ENCODE measurements at regions not wholly inside any gene's neighbourhood (a gene's known extent, or its start where the extent isn't known, plus 50 kb on each side); places are given as distances from the start of the nearest gene placed in this dataset.

GRCh38 chr1:96374076-96374762 lies 347.4 kb upstream of the PTBP2 start:
- no peak for TF ChIP-seq EZH2phosphoT487 (IDR thresholded peaks at IDR 0.05; ENCODE audit: borderline replicate concordance)
- TF ChIP-seq CTCF (conservative IDR thresholded peaks at IDR 0.05; ENCODE audit: low read length): no peak
